ENCODE measurements at regions not wholly inside any gene's neighbourhood (a gene's known extent, or its start where the extent isn't known, plus 50 kb on each side); places are given as distances from the start of the nearest gene placed in this dataset.
"Not testable (repeated sequence)": the region's sequence is repeated elsewhere in the genome, so short reads cannot be mapped to it uniquely, and the experiment has no call there.

DNA sequence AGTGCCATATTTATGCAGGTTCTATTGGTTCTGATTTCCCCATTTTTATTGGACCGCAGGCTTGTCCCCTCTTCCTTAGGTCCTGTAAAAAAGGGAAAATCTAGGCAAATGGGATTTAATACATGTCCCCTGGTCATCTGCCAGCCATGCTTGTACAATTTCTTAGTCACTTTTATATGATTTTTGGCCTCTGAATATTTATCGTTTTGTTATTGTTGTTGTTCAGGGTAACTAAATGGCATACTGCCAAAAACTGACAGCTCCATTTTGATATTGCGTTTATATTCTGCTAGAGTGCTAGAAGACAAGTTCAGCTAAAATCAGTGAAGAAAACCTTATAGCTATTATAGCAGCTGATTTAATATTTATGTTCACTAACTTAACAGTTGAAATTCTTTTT lies 770.2 kb upstream of the FAM174A start:
- Histone ChIP-seq H3K4me1 (ENCODE audit: insufficient read depth, low read length, poor library complexity, severe bottlenecking) (no peaks in the 10 kb centered on the region), H3K36me3 (ENCODE audit: insufficient read depth, low read length) (no peaks in the 10 kb centered on the region), H3K4me2 (ENCODE audit: low read length) (no peak overlapping the region), H4K20me1 (ENCODE audit: insufficient read depth, low read length) (no peaks in the 10 kb centered on the region), H3K4me3 (ENCODE audit: low read depth, low read length, poor library complexity, severe bottlenecking) (no peak overlapping the region), H3K9me2 (ENCODE audit: insufficient read depth, low read length) (no peaks in the 10 kb centered on the region; the same call in 1 of the 2 replicates), H3K9me3 (ENCODE audit: low read length) (no peaks in the 10 kb centered on the region), H3K79me2 (ENCODE audit: insufficient read depth, low read depth, low read length) (no peaks in the 10 kb centered on the region), H3K27ac (ENCODE audit: low read depth, low read length, poor library complexity, severe bottlenecking) (no peak overlapping the region), H2AFZ (ENCODE audit: low read length) (no peak overlapping the region)
- CTCF ChIA-PET (ENCODE audit: unreplicated experiment) = no interaction called here
- intact Hi-C loops (cut with micrococcal nuclease; ENCODE audit: unreplicated experiment) = no loop called here
- TF ChIP-seq, protein P1, sequence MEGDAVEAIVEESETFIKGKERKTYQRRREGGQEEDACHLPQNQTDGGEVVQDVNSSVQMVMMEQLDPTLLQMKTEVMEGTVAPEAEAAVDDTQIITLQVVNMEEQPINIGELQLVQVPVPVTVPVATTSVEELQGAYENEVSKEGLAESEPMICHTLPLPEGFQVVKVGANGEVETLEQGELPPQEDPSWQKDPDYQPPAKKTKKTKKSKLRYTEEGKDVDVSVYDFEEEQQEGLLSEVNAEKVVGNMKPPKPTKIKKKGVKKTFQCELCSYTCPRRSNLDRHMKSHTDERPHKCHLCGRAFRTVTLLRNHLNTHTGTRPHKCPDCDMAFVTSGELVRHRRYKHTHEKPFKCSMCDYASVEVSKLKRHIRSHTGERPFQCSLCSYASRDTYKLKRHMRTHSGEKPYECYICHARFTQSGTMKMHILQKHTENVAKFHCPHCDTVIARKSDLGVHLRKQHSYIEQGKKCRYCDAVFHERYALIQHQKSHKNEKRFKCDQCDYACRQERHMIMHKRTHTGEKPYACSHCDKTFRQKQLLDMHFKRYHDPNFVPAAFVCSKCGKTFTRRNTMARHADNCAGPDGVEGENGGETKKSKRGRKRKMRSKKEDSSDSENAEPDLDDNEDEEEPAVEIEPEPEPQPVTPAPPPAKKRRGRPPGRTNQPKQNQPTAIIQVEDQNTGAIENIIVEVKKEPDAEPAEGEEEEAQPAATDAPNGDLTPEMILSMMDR (conservative IDR thresholded peaks at IDR 0.05; ENCODE audit: low read length) = no peak
- no peak for TF ChIP-seq EZH2phosphoT487 (IDR thresholded peaks at IDR 0.05; ENCODE audit: borderline replicate concordance, low read depth, low read length)
- no peak for DNase-seq (ENCODE audit: low spot score)
- BruUV-seq (replicated peaks) = no TSS peak
- POLR2A ChIA-PET = no interaction called here

DNA sequence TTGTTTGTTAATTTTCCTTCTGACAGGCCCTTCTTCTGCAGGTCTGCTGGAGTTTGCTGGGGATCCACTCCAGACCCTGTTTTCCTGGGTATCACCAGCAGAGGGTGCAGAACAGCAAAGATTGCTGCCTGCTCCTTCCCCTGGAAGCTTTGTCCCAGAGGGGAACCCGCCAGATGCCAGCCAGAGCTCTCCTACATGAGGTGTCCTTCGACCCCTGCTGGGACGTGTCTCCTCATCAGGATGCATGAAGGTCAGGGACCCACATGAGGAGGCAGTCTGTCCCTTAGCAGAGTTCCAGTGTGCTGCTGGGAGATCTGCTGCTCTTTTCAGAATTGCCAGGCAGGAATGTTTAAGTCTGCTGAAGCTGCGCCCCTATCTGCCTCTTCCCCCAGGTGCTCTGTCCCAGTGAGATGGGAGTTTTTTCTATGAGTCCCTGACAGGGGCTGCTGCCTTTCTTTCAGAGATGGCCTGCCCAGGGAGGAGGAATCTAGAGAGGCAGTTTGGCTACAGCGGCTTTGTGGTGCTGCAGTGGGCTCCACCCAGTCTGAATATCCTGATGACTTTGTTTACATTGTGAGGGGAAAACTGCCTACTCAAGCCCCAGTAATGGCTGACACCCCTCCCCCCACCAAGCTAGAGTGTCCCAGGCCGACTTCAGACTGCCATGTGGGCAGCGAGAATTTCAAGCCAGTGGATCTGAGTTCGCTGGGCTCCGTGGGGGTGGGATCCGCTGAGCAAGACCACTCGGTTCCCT lies 772.0 kb upstream of the FAM174A start:
- H3K9me3 ChIP-seq (ENCODE audit: low read length) = no peaks in the 10 kb centered on the region
- no peaks in the 10 kb centered on the region; the same call in 1 of the 2 replicates for H3K9me2 ChIP-seq (ENCODE audit: insufficient read depth, low read length)
- no peak for DNase-seq (ENCODE audit: low spot score)
- ChIA-PET POLR2A (no interaction called here), CTCF (ENCODE audit: unreplicated experiment) (no interaction called here)
- TF ChIP-seq EZH2phosphoT487 (IDR thresholded peaks at IDR 0.05; ENCODE audit: borderline replicate concordance, low read depth, low read length) = no peak
- TF ChIP-seq, protein P1 (conservative IDR thresholded peaks at IDR 0.05; ENCODE audit: low read length) = no peak
- no peaks in the 10 kb centered on the region for H4K20me1 ChIP-seq (ENCODE audit: insufficient read depth, low read length)
- no peaks in the 10 kb centered on the region for H3K36me3 ChIP-seq (ENCODE audit: insufficient read depth, low read length)
- H3K4me2 ChIP-seq (ENCODE audit: low read length) = no peak overlapping the region
- intact Hi-C loops (cut with micrococcal nuclease; ENCODE audit: unreplicated experiment) = no loop called here
- H2AFZ ChIP-seq (ENCODE audit: low read length) = no peak overlapping the region
- no peaks in the 10 kb centered on the region for H3K79me2 ChIP-seq (ENCODE audit: insufficient read depth, low read depth, low read length)
- BruUV-seq (replicated peaks) = no TSS peak
- H3K4me1 ChIP-seq (ENCODE audit: insufficient read depth, low read length, poor library complexity, severe bottlenecking) = no peaks in the 10 kb centered on the region
- H3K27ac ChIP-seq (ENCODE audit: low read depth, low read length, poor library complexity, severe bottlenecking) = no peak overlapping the region
- H3K4me3 ChIP-seq (ENCODE audit: low read depth, low read length, poor library complexity, severe bottlenecking) = no peak overlapping the region

DNA sequence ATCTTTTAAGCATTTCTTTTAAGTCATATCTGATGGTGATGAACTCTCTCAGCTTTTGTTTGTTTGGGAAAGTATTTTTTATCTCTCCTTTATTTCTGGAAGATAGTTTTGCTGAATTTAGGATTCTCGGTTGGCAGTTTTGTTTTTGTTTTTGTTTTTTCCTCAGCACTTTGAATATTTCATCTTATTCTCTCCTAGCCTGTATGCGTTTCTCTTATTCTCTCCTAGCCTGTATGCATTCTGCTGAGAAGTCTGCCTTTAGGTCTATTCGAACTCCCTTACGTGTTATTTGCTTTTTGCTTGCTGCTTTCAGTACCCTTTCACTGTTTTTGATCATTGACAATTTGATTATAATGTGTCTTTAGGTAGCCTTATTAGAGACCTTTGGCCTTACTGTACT lies 787.8 kb upstream of the FAM174A start:
- POLR2A ChIA-PET = no interaction called here
- CTCF ChIA-PET (ENCODE audit: unreplicated experiment) = no interaction called here
- no TSS peak for BruUV-seq (replicated peaks)

DNA sequence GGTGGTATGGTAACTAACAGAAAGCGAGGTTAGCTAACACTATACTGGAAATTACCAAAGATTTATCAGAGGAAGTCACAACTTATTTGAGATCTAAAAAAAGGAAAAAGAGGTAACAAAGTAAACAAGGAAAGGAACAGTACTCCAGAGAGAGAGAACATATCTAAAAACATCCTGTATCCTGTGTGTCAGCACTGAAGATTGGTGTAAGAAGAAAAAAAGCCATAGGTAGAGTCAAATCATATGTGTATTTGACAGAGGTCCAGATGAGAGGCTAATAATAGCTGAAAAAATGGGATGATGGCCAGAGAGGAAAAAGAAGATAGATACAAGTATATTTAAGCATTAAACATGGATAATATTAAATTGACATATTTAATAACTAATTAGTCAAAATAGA lies 802.0 kb upstream of the FAM174A start:
- CTCF ChIA-PET (ENCODE audit: unreplicated experiment); H3K4me3 ChIP-seq (ENCODE audit: low read depth, low read length, poor library complexity, severe bottlenecking); H4K20me1 ChIP-seq (ENCODE audit: insufficient read depth, low read length); H2AFZ ChIP-seq (ENCODE audit: low read length); H3K9me2 ChIP-seq (ENCODE audit: insufficient read depth, low read length); H3K27ac ChIP-seq (ENCODE audit: low read depth, low read length, poor library complexity, severe bottlenecking); H3K79me2 ChIP-seq (ENCODE audit: insufficient read depth, low read depth, low read length); BruUV-seq (replicated peaks); POLR2A ChIA-PET; H3K9me3 ChIP-seq (ENCODE audit: low read length); H3K4me2 ChIP-seq (ENCODE audit: low read length); H3K4me1 ChIP-seq (ENCODE audit: insufficient read depth, low read length, poor library complexity, severe bottlenecking); intact Hi-C loops (cut with micrococcal nuclease; ENCODE audit: unreplicated experiment); H3K36me3 ChIP-seq (ENCODE audit: insufficient read depth, low read length); DNase-seq (ENCODE audit: low spot score): not testable (repeated sequence)

More for the DNA sequence above, 787.8 kb upstream of the FAM174A start:
- H3K27ac ChIP-seq (ENCODE audit: low read depth, low read length, poor library complexity, severe bottlenecking) = no peak overlapping the region
- no peak for TF ChIP-seq EZH2phosphoT487 (IDR thresholded peaks at IDR 0.05; ENCODE audit: borderline replicate concordance, low read depth, low read length)
- TF ChIP-seq, protein P1 (conservative IDR thresholded peaks at IDR 0.05; ENCODE audit: low read length) = no peak
- no peak overlapping the region for H3K4me3 ChIP-seq (ENCODE audit: low read depth, low read length, poor library complexity, severe bottlenecking)
- H3K4me2 ChIP-seq (ENCODE audit: low read length) = no peak overlapping the region
- H3K9me3 ChIP-seq (ENCODE audit: low read length) = no peaks in the 10 kb centered on the region
- H3K36me3 ChIP-seq (ENCODE audit: insufficient read depth, low read length) = no peaks in the 10 kb centered on the region
- no peaks in the 10 kb centered on the region for H3K79me2 ChIP-seq (ENCODE audit: insufficient read depth, low read depth, low read length)
- H2AFZ ChIP-seq (ENCODE audit: low read length) = no peak overlapping the region
- intact Hi-C loops (cut with micrococcal nuclease; ENCODE audit: unreplicated experiment) = no loop called here
- no peaks in the 10 kb centered on the region for H3K9me2 ChIP-seq (ENCODE audit: insufficient read depth, low read length)
- H4K20me1 ChIP-seq (ENCODE audit: insufficient read depth, low read length) = no peaks in the 10 kb centered on the region
- DNase-seq (ENCODE audit: low spot score) = no peak
- no peaks in the 10 kb centered on the region for H3K4me1 ChIP-seq (ENCODE audit: insufficient read depth, low read length, poor library complexity, severe bottlenecking)
